ENCODE measurements at regions not wholly inside any gene's neighbourhood (a gene's known extent, or its start where the extent isn't known, plus 50 kb on each side); places are given as distances from the start of the nearest gene placed in this dataset.

DNA sequence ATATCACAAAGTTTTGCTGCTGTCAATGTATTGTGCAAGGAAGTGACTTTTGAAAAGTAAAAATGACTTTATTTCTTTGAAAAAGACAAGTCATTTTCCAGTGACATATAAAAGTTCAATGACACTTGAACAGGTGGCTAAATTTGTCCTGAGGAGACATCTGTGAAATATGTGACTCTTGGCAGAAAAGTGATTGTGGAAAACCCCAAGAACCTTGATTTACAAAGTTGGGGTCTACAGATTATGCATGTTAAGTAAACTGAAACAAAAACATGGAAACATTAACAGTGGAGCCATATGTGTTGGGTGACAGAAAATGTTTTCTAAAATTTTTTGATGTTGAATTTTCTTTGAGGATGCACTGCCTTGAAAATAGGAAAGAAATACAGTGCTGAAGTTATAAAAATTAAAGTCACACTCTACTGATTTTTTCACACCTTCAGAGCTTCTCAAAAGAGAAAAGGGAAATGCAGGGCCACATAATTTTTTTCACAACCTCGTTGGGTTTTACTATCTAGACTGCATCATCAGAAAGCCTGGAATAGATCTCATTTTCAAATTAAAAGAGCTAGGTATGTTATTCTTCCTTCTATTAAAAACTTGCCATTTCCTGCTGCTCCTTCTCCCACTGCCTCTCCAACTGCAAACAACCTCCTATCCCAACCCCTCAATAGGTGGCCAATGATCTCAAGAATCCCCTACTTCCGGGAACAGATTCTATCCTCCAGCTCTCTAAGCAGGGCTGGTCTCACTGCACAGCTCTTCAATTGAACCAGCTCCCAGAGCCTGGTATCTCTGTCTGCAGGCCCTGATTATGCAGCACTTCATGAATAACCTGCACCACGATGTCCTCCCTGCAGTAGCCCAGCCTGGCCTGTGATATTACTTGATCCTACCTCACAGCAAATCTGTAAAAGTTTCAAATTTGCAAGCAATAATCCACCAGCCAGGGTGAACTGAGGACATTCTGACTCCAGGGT lies 570.8 kb upstream of the CPEB2 start:
- no peak overlapping the region for H3K4me3 ChIP-seq
- ATAC-seq (ENCODE audit: insufficient number of reproducible peaks, low FRiP score, low read depth) (no peak), DNase-seq (ENCODE audit: low spot score) (no peak)
- H3K9me3 ChIP-seq: no peaks in the 10 kb centered on the region
- H3K27ac ChIP-seq: no peak overlapping the region
- H3K27me3 ChIP-seq (replicated peaks; ENCODE audit: insufficient read depth): no peaks in the 10 kb centered on the region
- TF ChIP-seq CTCF (IDR thresholded peaks at IDR 0.05): no peak
- H3K4me1 ChIP-seq (ENCODE audit: control insufficient read depth in 1 of 2, low read depth in 2 of 2): no peaks in the 10 kb centered on the region
- H3K36me3 ChIP-seq: no peaks in the 10 kb centered on the region

DNA sequence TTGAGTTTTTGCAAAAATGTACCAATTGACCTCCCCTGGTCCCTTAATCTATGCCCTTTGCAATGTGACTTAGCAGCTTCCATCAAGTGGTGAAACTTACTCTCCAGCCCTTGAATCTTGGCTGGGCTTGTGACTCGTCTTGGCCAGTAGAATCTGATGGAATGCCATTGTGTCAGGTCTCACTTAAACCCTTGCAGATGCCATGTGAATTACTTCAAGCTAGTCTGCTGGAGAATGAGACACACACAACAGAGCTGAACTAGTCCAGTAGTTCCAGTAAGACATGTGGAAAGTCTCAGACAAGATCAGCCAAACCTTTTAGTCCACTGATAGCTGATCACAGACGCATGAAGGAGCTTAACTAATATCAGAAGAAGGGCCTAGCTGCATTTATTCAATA lies 567.8 kb upstream of the CPEB2 start:
- TF ChIP-seq CTCF (IDR thresholded peaks at IDR 0.05): no peak
- ATAC-seq (ENCODE audit: insufficient number of reproducible peaks, low FRiP score, low read depth) (no peak), DNase-seq (ENCODE audit: low spot score) (no peak)
- Histone ChIP-seq H3K27me3 (replicated peaks; ENCODE audit: insufficient read depth) (no peaks in the 10 kb centered on the region), H3K9me3 (no peaks in the 10 kb centered on the region), H3K27ac (no peak overlapping the region), H3K4me3 (no peak overlapping the region), H3K4me1 (ENCODE audit: control insufficient read depth in 1 of 2, low read depth in 2 of 2) (no peaks in the 10 kb centered on the region), H3K36me3 (no peaks in the 10 kb centered on the region)

- Histone ChIP-seq H3K27me3 (replicated peaks; ENCODE audit: insufficient read depth) (no peaks in the 10 kb centered on the region), H3K27ac (no peak overlapping the region), H3K36me3 (no peaks in the 10 kb centered on the region), H3K4me1 (ENCODE audit: control insufficient read depth in 1 of 2, low read depth in 2 of 2) (no peaks in the 10 kb centered on the region), H3K9me3 (no peaks in the 10 kb centered on the region), H3K4me3 (no peak overlapping the region)
- DNase-seq (ENCODE audit: low spot score): no peak
- ATAC-seq (ENCODE audit: insufficient number of reproducible peaks, low FRiP score, low read depth): no peak
- TF ChIP-seq CTCF (IDR thresholded peaks at IDR 0.05): no peak
Observed at GRCh38 chr4:14434916-14435315, 567.4 kb upstream of the CPEB2 start.

DNA sequence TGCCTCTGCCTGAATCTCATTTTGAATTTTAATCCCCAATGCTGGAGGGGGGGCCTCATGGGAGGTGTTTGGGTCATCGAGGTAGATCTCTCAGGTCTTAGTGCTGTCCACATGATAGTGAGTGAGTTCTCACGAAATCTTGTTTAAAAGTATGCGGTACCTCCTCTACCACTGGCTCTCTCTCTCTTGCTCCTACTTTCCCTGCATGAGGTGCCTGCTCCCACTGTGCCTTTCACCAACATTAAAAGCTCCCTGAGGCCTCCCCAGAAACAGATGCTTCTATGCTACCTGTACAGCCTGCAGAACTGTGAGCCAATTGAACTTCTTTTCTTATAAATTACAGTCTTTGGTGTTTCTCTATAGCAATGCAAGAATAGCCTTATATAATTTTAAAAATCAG lies 560.7 kb upstream of the CPEB2 start:
- no peak for ATAC-seq (ENCODE audit: insufficient number of reproducible peaks, low FRiP score, low read depth)
- Histone ChIP-seq H3K27ac (no peak overlapping the region), H3K9me3 (no peaks in the 10 kb centered on the region), H3K4me1 (ENCODE audit: control insufficient read depth in 1 of 2, low read depth in 2 of 2) (no peaks in the 10 kb centered on the region), H3K4me3 (no peak overlapping the region), H3K27me3 (replicated peaks; ENCODE audit: insufficient read depth) (no peaks in the 10 kb centered on the region), H3K36me3 (no peaks in the 10 kb centered on the region)
- DNase-seq (ENCODE audit: low spot score): no peak
- no peak for TF ChIP-seq CTCF (IDR thresholded peaks at IDR 0.05)

- H3K4me1 ChIP-seq (ENCODE audit: control insufficient read depth in 1 of 2, low read depth in 2 of 2): no peaks in the 10 kb centered on the region
- TF ChIP-seq CTCF (IDR thresholded peaks at IDR 0.05): no peak
- no peak overlapping the region for H3K27ac ChIP-seq
- ATAC-seq (ENCODE audit: insufficient number of reproducible peaks, low FRiP score, low read depth) (no peak), DNase-seq (ENCODE audit: low spot score) (no peak)
- no peaks in the 10 kb centered on the region for H3K36me3 ChIP-seq
- H3K4me3 ChIP-seq: no peak overlapping the region
- no peaks in the 10 kb centered on the region for H3K9me3 ChIP-seq
- H3K27me3 ChIP-seq (replicated peaks; ENCODE audit: insufficient read depth): no peaks in the 10 kb centered on the region
Observed at GRCh38 chr4:14445882-14446281, 556.4 kb upstream of the CPEB2 start.

Measured in thoracic aorta (tissue), 2 donors.